Lung (tissue), 11 donors: ENCODE measurements at regions not wholly inside any gene's neighbourhood (a gene's known extent, or its start where the extent isn't known, plus 50 kb on each side); places are given as distances from the start of the nearest gene placed in this dataset.

ENCODE experiments used
- ATAC-seq: fragments of 200-7000 bp; cut with Tn5 transposase; one replicate; pipeline ENCODE4 v1.9.1; 2020; ENCODE audit warnings: moderate number of reproducible peaks; ENCODE audit not compliant: insufficient read depth, low FRiP score
- DNase-seq, 3 donors: peaks; one replicate each; pipeline ENCODE4 v3.0.0-alpha.2; 2013 to 2017
- H3K27ac ChIP-seq, 2 donors: one replicate each; pipeline ENCODE4 v1.5.1; 2013; ENCODE audit warnings: mild to moderate bottlenecking in 2 of 2, moderate library complexity in 2 of 2, control low read depth in 1 of 2, inconsistent platforms in 1 of 2, low read depth in 1 of 2, low read length in 1 of 2
- H3K27me3 ChIP-seq, 3 donors: one replicate each; pipeline ENCODE4 v1.5.1; 2013; ENCODE audit warnings: low read length in 2 of 3; ENCODE audit not compliant: control insufficient read depth in 3 of 3, insufficient read depth in 3 of 3
- H3K36me3 ChIP-seq, 4 donors: one replicate each; pipeline ENCODE4 v1.5.1; 2013; ENCODE audit warnings: low read length in 4 of 4, mild to moderate bottlenecking in 1 of 4, moderate library complexity in 1 of 4; ENCODE audit not compliant: control insufficient read depth in 4 of 4, insufficient read depth in 4 of 4
- H3K4me1 ChIP-seq, 5 donors: one replicate each; pipeline ENCODE4 v1.5.1; 2013; ENCODE audit warnings: low read length in 5 of 5, mild to moderate bottlenecking in 2 of 5, moderate library complexity in 1 of 5; ENCODE audit not compliant: control insufficient read depth in 5 of 5, insufficient read depth in 5 of 5
- H3K4me3 ChIP-seq: one replicate; pipeline ENCODE4 v1.5.1; 2013; ENCODE audit warnings: mild to moderate bottlenecking, control low read depth, moderate library complexity
- H3K9ac ChIP-seq, 2 donors: one replicate each; pipeline ENCODE4 v1.5.1; 2013; ENCODE audit warnings: low read length in 2 of 2, control low read depth in 1 of 2; ENCODE audit not compliant: insufficient read depth in 1 of 2
- H3K9me3 ChIP-seq, 4 donors: one replicate each; pipeline ENCODE4 v1.5.1; 2013; ENCODE audit warnings: low read length in 3 of 4, mild to moderate bottlenecking in 1 of 4, moderate library complexity in 1 of 4; ENCODE audit not compliant: control insufficient read depth in 4 of 4, insufficient read depth in 3 of 4
- CTCF ChIP-seq: IDR thresholded peaks from 2 replicates; pipeline ENCODE4 v1.5.1; 2012; ENCODE audit warnings: mild to moderate bottlenecking; ENCODE audit errors: control extremely low read depth, extremely low read depth
- WGBS, 2 donors: extraction: QIAGEN DNeasy Blood & Tissue Kit; methylation state at CpG; one replicate each; pipeline ENCODE4 v1.1.7; 2013; 5-methylcytosine and 5-hydroxymethylcytosine counted together
- donor health status: control.
- donor health status: control.
- donor health status: Bipolar disorder and iron deficiency.
- donor health status: healthy.
- donor health status: DM: yes; HTN: yes; CAD: no.

DNA sequence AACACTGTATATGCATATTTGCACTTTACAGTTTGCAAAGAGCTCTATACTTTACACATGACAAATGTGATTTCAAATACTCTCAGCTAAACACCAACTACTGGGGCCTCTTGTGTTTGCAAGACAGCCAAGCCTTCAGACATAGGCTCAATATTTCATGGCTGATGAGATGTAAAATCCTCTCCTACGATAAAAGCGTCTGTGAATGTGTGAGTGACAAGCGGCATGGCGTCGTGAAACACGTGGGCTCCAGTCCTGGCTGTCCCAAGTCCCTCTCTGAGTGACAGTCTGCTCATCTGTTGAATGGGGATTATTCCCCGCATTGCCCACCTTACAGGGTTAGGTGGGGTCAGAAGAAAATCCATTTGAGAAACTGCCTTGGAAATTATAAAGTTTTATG, 489.8 kb downstream of the RNF144A start:
- Histone ChIP-seq H3K27ac (no peak overlapping the region), H3K4me1 (peaks cover 0 to 17% (median 0%) of the 10 kb centered on the region in 5 donors), H3K4me3 (no peak overlapping the region), H3K9me3 (no peaks in the 10 kb centered on the region), H3K36me3 (no peaks in the 10 kb centered on the region), H3K27me3 (no peaks in the 10 kb centered on the region), H3K9ac (no peak overlapping the region)
- DNase-seq (no peak), ATAC-seq (no peak)
- no peak for TF ChIP-seq CTCF
- 81 to 91% methylated on average over 7 of the region's 7 CpGs for WGBS, 2 donors

DNA sequence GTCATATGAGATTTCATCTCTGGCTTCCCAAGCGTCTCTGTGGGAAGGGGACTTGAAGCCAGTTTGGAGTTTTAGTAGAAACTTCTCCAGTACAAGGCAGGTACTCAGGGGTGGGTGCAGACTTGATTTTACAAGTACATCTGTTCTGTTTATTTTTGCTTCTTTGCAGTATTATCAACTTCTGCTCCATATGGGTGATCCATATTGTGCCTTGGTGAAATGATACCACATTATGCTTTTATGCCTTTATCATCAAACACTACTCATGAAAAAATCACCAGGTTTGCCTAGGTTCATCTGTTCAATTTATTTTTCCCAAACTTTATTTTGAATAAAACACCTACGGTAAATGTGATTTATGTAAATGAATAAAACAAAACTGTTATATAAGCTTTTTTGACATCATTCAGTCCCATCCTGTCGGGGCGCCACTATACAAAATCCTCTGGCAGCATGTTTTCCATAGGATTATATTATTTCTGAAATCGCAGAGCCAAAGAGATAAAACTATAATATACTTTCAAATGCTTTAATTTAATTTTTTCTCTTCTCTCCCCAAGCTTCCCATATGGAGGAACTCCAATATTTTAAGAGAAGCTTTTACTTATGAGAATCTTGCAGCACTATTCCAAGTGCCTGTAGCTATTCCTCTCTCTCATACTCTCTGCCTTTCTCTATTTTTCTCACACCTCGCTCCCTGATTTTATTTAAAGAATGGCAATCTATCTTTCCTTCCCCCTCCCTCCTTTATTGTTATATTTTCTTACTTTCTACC, 490.9 kb downstream of the RNF144A start:
- Histone ChIP-seq H3K9me3 (no peaks in the 10 kb centered on the region), H3K4me3 (no peak overlapping the region), H3K9ac (no peak overlapping the region), H3K27ac (no peak overlapping the region), H3K36me3 (no peaks in the 10 kb centered on the region), H3K27me3 (no peaks in the 10 kb centered on the region), H3K4me1 (peaks cover 0 to 17% (median 0%) of the 10 kb centered on the region in 5 donors)
- DNase-seq: no peak
- WGBS, 2 donors: 95% methylated on average over 6 of the region's 6 CpGs
- no peak for TF ChIP-seq CTCF
- no peak for ATAC-seq

GRCh38 chr2:7411691-7412090, 494.5 kb downstream of the RNF144A start:
- H3K4me3 ChIP-seq: no peak overlapping the region
- no peak overlapping the region for H3K27ac ChIP-seq
- H3K9me3 ChIP-seq: no peaks in the 10 kb centered on the region
- DNase-seq (no peak), ATAC-seq (no peak)
- no peaks in the 10 kb centered on the region for H3K36me3 ChIP-seq
- no peaks in the 10 kb centered on the region for H3K27me3 ChIP-seq
- H3K4me1 ChIP-seq: peaks cover 0 to 15% (median 0%) of the 10 kb centered on the region in 5 donors
- H3K9ac ChIP-seq: no peak overlapping the region
- TF ChIP-seq CTCF: no peak
